ENCODE measurements at regions not wholly inside any gene's neighbourhood (a gene's known extent, or its start where the extent isn't known, plus 50 kb on each side); places are given as distances from the start of the nearest gene placed in this dataset.

GRCh38 chr12:115670869-115671268 is 606.6 kb downstream of the MED13L start:
- TF ChIP-seq POLR2A (IDR thresholded peaks at IDR 0.05) (no peak), CTCF (IDR thresholded peaks at IDR 0.05 in 4 of 5, conservative IDR thresholded peaks at IDR 0.05 in 1 of 5) (no peak)

Measured in gastrocnemius medialis (tissue), 4 donors.